Right lobe of liver (tissue), 4 donors: ENCODE measurements at regions not wholly inside any gene's neighbourhood (a gene's known extent, or its start where the extent isn't known, plus 50 kb on each side); places are given as distances from the start of the nearest gene placed in this dataset.

Experiments used
- CTCF ChIP-seq, 4 donors: fragments of 200-600 bp in 3 of 4; fragments of 450-650 bp in 1 of 4; IDR thresholded peaks; one replicate each; pipeline versions ENCODE4 v1.5.1 to v1.8.0; 2016 to 2022; ENCODE audit warnings: antibody characterized with exemption in 4 of 4, mild to moderate bottlenecking in 2 of 4
- POLR2A ChIP-seq: fragments of 450-650 bp; IDR thresholded peaks from one replicate; pipeline ENCODE4 v1.6.1; 2017; ENCODE audit warnings: antibody characterized with exemption, mild to moderate bottlenecking
- donor health status: DM: no; HTN: no; CAD: no.
- donor health status: DM: no; HTN: no; CAD: no.
- donor health status: DM: no; HTN: yes; CAD: no.

GRCh38 chr6:84416043-84416657 lies 188.7 kb upstream of the CEP162 start:
- TF ChIP-seq POLR2A (no peak), CTCF (IDR thresholded peaks at IDR 0.05) (no peak)
